GM19239 (cell line): ENCODE measurements at regions not wholly inside any gene's neighbourhood (a gene's known extent, or its start where the extent isn't known, plus 50 kb on each side); places are given as distances from the start of the nearest gene placed in this dataset.

ENCODE experiments used
- DNase-seq: peaks from one replicate; pipeline ENCODE4 v3.0.0; 2011; ENCODE audit warnings: low spot score; ENCODE audit not compliant: insufficient read length
- FAIRE-seq: peaks from 2 replicates; lab custom pipeline; 2011; peaks lifted over from hg19 to GRCh38; lab: Jason Lieb, UNC

GRCh38 chr10:57968328-57969016, 299.2 kb downstream of the IPMK start:
- FAIRE-seq (no peak), DNase-seq (no peak)

- DNase-seq (no peak), FAIRE-seq (no peak)
These were observed 303.3 kb downstream of the IPMK start for GRCh38 chr10:57964351-57964750.

GRCh38 chr10:57963546-57963945, 304.1 kb downstream of the IPMK start:
- FAIRE-seq: no peak
- no peak for DNase-seq

- FAIRE-seq (no peak), DNase-seq (no peak)
These were observed 304.9 kb downstream of the IPMK start for GRCh38 chr10:57962839-57963238.

- FAIRE-seq (no peak), DNase-seq (no peak)
These were observed 306.2 kb downstream of the IPMK start for GRCh38 chr10:57961487-57961886.

- FAIRE-seq (no peak), DNase-seq (no peak)
These were observed 307.3 kb downstream of the IPMK start for GRCh38 chr10:57960406-57960805.

GRCh38 chr10:57959318-57960006, 308.2 kb downstream of the IPMK start:
- FAIRE-seq (no peak), DNase-seq (no peak)

- DNase-seq (no peak), FAIRE-seq (no peak)
These were observed 312.6 kb downstream of the IPMK start for GRCh38 chr10:57955076-57955475.

- DNase-seq: no peak
- no peak for FAIRE-seq
These were observed 315.0 kb downstream of the IPMK start for GRCh38 chr10:57952741-57953140.

GRCh38 chr10:57950442-57950974, 317.2 kb downstream of the IPMK start:
- FAIRE-seq (no peak), DNase-seq (no peak)

- no peak for FAIRE-seq
These were observed 318.9 kb downstream of the IPMK start for GRCh38 chr10:57948796-57949195.

GRCh38 chr10:57946833-57947232, 320.9 kb downstream of the IPMK start:
- DNase-seq (no peak), FAIRE-seq (no peak)

More at GRCh38 chr10:57948796-57949195, 318.9 kb downstream of the IPMK start:
- no peak for DNase-seq

- FAIRE-seq (no peak), DNase-seq (no peak)
These were observed 324.0 kb downstream of the IPMK start for GRCh38 chr10:57943701-57944100.

- no peak for DNase-seq
These were observed 342.6 kb downstream of the IPMK start for GRCh38 chr10:57925045-57925444.

GRCh38 chr10:57921140-57921539, 346.6 kb downstream of the IPMK start:
- FAIRE-seq (no peak), DNase-seq (no peak)

More at GRCh38 chr10:57925045-57925444, 342.6 kb downstream of the IPMK start:
- no peak for FAIRE-seq

GRCh38 chr10:57919864-57920263, 347.8 kb downstream of the IPMK start:
- no peak for DNase-seq
- FAIRE-seq: no peak

- FAIRE-seq (no peak), DNase-seq (no peak)
These were observed 350.7 kb downstream of the IPMK start for GRCh38 chr10:57917019-57917418.

GRCh38 chr10:57905861-57906260, 361.8 kb downstream of the IPMK start:
- DNase-seq (no peak), FAIRE-seq (no peak)

- DNase-seq: no peak
- FAIRE-seq: no peak
These were observed 362.7 kb downstream of the IPMK start for GRCh38 chr10:57905010-57905409.

- FAIRE-seq (no peak), DNase-seq (no peak)
These were observed 369.5 kb downstream of the IPMK start for GRCh38 chr10:57898231-57898630.

GRCh38 chr10:57897611-57898010, 370.1 kb downstream of the IPMK start:
- DNase-seq: no peak
- FAIRE-seq: no peak

GRCh38 chr10:57894361-57894760, 373.3 kb downstream of the IPMK start:
- no peak for FAIRE-seq
- no peak for DNase-seq
